GM18499 (cell line): ENCODE measurements at regions not wholly inside any gene's neighbourhood (a gene's known extent, or its start where the extent isn't known, plus 50 kb on each side); places are given as distances from the start of the nearest gene placed in this dataset.
"Not testable (repeated sequence)": the region's sequence is repeated elsewhere in the genome, so short reads cannot be mapped to it uniquely, and the experiment has no call there.

Experiments
- ATAC-seq: cut with Tn5 transposase; IDR thresholded peaks from one replicate; pipeline ENCODE4 v1.9.1; 2021; ENCODE audit warnings: moderate number of reproducible peaks; ENCODE audit not compliant: insufficient read depth, unreplicated experiment

- ATAC-seq = no peak
Measured at GRCh38 chr3:145417678-145418077, 743.3 kb downstream of the PLOD2 start.

GRCh38 chr3:145422556-145422955 lies 738.4 kb downstream of the PLOD2 start:
- ATAC-seq = no peak

- ATAC-seq = no peak
Measured at GRCh38 chr3:145427355-145427754, 733.6 kb downstream of the PLOD2 start.

DNA sequence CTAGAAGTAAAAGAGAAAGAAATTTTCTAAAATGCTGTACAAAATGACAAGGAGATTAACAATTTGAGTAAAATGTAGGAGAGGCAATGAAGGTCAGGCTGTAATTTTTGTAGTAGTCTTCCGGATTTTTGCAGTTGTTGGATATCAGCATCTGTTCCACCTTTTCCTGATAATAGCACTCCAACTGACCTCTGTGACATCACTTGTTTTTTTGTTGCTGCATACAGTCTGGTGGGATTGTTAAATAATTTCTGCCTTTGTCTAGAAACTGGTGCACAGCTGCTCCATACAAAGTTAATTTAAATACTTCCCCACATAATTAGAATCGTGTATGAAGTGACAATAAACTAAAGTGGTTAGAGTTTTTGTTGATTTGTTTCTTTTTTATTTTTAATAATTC lies 731.4 kb downstream of the PLOD2 start:
- ATAC-seq = no peak

GRCh38 chr3:145448436-145448835 lies 712.5 kb downstream of the PLOD2 start:
- ATAC-seq = no peak

DNA sequence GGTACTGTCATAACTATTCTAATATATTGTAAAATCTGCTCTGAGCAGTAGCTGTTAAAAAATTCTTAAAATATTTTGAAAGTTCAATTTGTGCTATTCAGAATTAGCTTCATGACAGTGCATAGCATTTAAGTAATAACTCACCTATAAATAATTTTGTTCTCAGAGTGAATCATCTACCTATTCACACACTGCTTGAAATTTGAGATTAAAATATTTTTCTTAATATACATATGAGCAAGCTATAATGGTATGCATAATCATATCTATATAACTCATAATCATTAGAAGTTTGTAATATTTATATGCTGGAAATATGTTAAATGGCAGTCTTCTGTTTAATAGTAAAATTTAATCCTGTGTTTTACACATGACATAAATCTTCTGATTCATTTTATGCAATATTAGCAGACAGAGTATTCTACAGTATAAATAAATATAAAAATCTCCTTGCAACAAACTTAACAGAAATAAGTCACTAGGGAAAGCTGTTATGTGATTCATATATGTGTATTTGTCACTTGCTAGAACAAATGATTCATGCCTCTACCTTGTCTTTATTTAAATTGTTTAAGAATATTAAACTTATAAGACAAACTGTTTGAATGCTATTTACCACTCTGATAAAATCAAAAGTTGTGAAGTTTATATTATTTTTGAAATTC lies 710.8 kb downstream of the PLOD2 start:
- ATAC-seq = no peak

GRCh38 chr3:145457825-145458552 lies 703.0 kb downstream of the PLOD2 start:
- ATAC-seq = no peak

- ATAC-seq = not testable (repeated sequence)
Measured at GRCh38 chr3:145459681-145460080, 701.3 kb downstream of the PLOD2 start.

DNA sequence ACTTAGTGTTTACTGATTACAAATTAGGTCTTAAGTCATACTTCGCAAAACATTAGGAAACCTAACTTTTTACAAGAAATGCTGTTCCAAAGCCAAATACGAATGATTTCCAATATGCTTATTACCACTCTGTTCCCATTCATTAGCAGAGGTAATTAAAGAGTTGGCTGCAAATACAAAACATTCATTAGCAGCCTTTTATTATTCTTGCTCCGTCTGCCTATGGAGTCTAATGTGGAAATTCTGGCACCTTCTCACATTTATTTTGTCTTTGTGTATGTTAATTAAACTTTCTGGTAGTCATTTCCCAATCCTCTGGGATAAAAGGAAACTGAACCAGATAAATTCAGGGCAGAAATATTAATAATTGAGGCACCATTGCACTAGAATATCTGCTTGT lies 689.0 kb downstream of the PLOD2 start:
- ATAC-seq = no peak

- not testable (repeated sequence) for ATAC-seq
Measured at GRCh38 chr3:145482735-145483134, 678.2 kb downstream of the PLOD2 start.

DNA sequence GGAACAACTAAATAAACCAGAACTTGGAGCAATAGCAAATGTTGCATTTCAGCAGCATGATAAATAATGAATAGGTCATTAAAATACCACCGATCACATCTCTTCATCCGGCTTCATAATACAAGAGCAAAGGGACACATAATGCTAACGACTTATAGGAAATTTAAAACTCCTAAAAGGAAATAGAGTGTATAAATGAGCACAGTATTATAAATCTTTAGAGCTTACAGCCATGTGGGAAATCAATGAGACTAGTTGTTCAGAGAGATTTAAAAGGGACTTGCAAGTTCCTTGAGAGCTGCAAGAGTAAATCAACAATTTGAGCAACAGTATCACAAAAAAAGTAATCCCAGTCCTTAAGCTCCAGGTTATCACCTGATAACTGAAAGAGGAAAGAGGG lies 677.0 kb downstream of the PLOD2 start:
- no peak for ATAC-seq

DNA sequence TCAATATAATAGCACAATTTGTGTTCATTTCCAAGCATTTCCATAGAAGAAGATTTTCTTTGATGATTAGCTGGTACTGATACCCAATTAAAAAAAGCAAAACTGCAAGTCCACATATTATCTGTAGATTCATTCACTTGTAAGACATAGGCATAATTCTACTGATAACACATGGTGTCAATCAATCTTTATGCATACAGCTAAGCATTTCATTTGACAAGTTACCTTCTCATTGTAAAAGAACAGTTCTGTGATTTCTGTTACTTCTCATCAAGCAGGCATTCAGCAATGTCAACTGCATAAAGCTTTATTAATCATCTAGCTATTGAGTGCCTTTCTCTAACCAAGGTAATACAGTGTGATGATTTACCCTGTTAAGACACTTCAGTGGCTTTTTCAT lies 672.0 kb downstream of the PLOD2 start:
- ATAC-seq = no peak

DNA sequence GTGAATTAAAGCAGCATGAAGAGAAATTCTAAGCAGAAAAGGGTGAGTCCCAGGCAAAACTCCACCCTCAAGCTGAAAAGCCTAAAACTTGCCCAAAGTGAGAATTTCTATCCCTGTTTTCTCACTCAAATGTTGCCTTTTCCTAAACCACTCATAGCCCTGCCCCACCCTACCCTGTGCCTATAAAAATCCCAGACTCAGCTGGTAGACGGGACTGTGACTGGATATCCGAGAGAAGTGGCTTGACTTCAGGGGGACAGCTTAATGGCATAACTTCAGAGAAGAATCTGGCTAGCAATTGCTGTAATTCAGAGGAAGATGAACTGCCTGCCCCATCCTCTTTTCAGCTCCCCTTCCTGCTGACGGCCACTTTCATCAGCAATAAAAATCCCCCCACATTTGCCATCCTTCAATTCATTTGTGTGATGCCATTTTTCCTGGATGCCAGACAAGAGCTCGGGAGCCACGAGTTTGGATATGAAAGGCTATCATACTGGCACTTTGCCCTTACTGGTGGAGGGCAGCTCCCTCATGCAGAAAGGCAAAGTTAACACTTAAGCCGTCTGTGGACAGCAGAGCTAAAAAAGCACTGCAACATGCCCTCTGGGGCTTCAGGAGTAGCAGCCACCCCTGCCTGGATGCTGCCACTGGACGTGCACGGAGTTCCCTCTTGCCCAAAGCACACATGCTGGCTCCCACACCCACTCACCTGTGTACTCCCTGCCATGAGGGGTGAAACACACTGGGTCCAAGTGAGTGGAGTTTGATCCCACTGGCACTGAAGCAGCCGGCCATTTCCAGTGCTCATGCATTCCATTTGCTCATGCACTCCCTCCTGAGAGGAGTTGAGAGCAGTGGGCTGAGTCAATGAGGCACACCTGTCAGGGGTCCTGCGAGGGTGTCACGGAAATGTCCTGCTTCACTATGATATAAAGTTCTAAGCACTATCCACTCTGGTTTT lies 670.6 kb downstream of the PLOD2 start:
- no peak for ATAC-seq

DNA sequence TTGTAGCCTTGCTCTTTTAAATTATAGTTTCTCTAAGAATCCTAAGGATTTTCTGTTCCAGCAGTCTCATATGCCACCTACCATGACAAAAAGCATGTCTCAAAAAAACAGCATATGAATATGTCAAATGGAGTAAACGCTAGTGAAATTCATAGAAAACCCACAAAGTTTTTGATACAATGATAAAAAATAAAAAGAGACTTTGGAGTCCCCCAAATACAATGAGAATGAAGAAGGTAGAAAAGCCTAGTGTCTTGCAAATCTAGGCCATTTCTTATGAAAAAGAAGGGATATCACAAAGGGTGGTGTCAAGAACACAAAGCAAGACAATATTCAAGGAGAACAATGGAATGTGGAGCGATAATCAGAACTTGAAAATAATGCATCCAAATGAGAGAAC lies 668.5 kb downstream of the PLOD2 start:
- ATAC-seq = no peak

DNA sequence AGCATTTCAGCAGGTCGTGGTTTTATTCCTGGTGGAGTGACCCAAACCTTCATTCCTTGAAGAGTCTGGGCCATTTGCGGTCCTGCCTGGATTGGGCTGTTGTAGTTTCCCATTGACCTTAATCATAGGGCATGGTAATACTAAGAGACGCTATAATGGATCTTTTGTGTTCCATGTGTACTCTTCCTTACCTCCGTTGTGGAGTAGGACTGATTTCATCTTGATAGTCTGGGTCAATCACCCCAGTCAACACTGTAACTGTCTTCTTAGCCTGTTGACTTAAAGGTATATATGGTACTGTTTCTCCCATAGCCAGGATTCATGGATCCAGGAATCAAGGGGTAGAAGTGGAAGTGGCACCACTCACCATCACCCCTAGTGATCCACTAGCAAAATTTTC lies 643.6 kb downstream of the PLOD2 start:
- ATAC-seq = not testable (repeated sequence)

- no peak for ATAC-seq
Measured at GRCh38 chr3:145518639-145519038, 642.3 kb downstream of the PLOD2 start.

GRCh38 chr3:145519398-145520047 lies 641.5 kb downstream of the PLOD2 start:
- ATAC-seq = no peak

- no peak for ATAC-seq
Measured at GRCh38 chr3:145522179-145522578, 638.8 kb downstream of the PLOD2 start.

DNA sequence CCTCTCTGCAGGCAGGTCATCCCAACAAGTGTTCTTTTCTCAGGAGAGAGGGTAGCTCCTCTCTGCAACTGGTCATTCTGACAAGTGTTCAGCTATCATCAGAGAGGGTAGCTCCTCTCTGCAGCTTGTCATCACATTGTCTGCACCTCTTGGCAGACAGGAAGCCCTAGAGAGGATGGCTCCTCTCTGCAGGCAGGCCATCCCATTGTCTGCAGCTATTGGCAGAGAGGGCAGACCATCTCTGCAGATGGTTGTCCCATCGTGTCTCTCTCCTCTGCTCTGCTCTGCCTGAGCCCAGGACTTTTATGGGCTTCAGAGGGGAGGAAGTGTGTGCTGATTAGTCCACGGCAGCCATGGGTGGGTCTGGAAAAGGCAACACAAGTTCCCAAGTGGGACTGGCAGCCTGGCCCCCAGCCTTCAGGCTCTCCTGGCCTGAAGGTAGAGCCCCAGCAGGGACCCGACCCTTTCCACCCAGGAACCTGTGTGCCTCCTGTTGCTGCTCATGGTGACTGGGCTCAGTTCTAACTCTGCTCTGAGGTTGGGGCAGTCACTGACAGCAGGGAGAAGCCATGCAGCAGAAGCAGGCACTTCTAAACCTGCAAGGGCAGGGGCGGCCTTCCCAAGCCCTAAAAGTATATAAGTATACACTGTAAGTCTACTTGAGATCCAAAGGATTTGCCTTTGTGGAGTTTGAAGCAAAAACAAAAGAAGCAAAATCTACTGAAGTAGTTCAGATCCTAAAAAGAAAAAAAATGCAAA lies 637.9 kb downstream of the PLOD2 start:
- ATAC-seq = no peak

- ATAC-seq = no peak
Measured at GRCh38 chr3:145531548-145531947, 629.4 kb downstream of the PLOD2 start.
